Fibroblast of skin of right biceps (primary cell): ENCODE measurements at regions not wholly inside any gene's neighbourhood (a gene's known extent, or its start where the extent isn't known, plus 50 kb on each side); places are given as distances from the start of the nearest gene placed in this dataset.
"Not testable (repeated sequence)": the region's sequence is repeated elsewhere in the genome, so short reads cannot be mapped to it uniquely, and the experiment has no call there.

Experiments
- DNase-seq: peaks from one replicate; pipeline ENCODE4 v3.0.0-alpha.2; 2013

- DNase-seq, result no peak
These were observed 336.3 kb upstream of the NRXN1 start for GRCh38 chr2:51368250-51368649.

- peak; percentile 61 for DNase-seq
These were observed 318.2 kb upstream of the NRXN1 start for GRCh38 chr2:51350100-51350499.

GRCh38 chr2:51344886-51345285 lies 313.0 kb upstream of the NRXN1 start:
- DNase-seq, result no peak

GRCh38 chr2:51335087-51336058 lies 303.4 kb upstream of the NRXN1 start:
- no peak for DNase-seq

GRCh38 chr2:51329512-51329911 lies 297.6 kb upstream of the NRXN1 start:
- no peak for DNase-seq

DNA sequence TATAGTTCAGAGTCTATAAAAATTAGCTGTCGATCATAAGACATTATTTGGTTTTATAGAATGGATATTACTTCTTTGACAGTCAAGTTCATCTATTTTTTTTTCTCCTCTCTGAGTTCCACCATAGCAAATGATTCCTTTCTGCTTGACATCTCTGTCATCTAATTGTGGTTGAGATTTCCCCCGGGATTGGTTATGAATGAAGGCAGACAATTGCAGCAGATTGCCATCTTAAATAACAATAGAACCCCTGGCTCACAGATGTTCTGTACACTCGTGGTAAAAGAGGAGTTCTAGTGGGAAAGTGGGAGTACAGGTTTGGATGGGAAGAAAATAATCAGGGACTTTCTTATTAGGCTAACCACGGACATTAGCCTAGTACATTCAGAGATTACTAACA lies 292.1 kb upstream of the NRXN1 start:
- DNase-seq, result no peak

DNA sequence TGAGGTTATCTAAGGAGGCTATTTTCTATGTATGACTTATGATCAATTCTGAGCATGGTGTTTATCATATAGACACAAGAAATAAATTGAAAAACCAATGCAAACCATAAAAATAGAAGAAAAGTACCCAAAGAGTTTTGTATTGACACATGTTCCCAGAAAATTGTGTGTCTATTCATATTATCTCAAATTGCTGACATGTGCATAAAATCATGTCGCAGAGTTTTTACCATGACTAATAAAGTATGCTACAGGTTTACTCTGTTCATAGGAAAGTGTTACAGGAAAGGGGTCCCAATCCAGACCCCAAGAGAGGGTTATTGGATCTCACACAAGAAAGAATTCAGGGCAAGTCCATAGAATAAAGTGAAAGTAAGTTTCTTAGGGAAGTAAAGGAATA lies 290.7 kb upstream of the NRXN1 start:
- no peak for DNase-seq

DNA sequence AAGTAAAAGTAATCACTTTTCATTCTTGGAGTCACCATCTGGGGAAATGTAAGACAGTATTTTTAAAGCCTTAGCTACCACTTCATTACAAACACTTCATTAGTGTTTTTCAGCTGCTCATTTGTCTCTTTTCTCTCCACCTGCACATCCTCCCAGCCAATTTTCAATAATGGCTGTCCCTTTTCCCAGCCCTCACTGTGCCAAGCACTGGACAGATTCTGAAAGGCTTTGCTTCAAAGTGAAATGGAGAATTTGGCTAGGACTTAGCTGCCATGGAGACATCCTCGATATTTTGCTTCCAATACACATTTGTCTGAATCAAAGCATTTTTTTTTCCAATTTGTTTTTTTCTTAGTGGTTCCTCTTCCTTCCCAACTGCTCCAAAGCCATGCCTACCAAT lies 272.4 kb upstream of the NRXN1 start:
- DNase-seq, result no peak

- DNase-seq, result peak; percentile 8
These were observed 269.4 kb upstream of the NRXN1 start for GRCh38 chr2:51301381-51301780.

GRCh38 chr2:51299370-51299769 lies 267.4 kb upstream of the NRXN1 start:
- DNase-seq, result no peak

DNA sequence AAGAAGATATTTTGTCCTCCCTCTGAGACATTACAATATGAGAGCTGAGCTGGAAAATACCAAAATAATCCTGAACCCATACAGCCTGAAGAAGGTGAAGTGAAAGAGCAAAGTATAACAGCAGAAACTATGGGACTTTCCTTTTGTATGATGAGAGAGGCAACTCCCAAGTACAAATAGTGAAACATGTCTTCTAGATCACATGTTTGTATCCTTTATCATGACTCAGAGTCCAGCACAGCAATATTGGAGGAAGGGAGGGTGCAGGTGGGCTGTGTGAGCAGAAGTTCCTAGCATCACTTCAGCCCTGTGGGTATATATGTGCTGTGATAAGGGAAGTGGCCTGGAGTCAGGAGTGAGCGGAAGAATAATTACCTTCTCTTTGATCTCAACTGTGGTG lies 265.6 kb upstream of the NRXN1 start:
- no peak for DNase-seq

DNA sequence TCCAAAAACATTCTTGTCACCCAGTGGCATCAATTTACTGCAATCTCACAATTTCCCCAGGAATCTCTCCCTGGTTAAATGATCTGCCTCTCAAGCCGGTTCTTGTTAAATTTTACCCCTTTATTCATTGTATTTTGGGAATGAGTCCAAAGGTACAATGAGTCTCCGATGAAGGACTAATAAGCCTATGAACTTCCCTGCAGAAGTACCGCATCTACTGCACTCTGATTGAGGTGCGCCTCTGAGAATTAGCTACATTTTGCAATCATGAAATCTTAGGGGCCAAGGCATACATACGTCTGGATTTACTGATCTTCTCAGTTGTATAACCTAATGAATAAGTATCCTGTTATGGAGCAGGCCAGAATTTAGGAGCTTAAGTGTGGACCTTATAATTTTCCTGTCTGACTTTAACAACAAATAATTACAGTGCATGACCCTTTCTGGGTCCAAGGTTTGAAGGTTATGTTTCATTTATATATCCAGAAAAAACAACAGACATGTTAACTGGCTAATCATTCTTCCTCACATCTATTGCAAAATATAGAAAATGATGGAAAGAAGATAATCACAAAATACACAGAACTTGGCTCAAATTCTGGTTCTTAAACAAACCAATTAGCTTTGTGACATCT lies 261.8 kb upstream of the NRXN1 start:
- no peak for DNase-seq

DNA sequence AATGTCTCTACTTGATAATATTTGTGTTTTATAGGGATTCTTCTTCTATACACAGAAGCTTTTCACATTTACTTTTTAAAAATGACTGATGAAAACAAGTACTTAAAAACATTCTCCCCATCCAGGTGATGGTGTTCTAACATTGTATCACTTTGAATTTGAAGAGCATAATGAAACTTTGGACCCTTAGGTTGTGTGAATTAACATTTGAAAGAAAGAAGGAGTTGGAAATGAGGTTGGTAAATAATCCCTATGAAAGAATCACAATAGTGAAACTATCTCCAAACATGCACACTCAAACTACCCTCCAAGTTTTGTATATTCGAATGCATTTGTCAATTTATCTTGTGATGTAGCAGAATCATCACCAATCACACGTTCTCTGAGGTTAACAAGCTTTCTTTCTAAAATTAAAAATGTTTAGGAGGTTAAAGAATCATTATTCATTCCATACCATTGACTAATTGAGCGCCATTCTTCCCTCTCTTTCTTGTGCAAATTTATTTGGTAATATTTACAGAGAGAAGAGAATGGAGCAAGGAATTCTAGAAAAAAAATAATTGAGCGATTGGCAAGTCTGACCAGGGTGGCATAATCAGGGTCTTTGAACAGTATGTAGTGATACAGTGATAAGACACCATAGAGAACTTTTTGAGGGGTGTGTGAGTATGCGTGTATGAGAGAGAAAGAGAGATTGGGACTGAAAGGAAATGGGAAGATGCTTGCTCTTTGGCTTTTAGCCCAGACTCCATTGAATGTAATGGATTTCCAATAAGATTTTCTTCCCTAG lies 260.0 kb upstream of the NRXN1 start:
- no peak for DNase-seq

- DNase-seq, result peak; percentile 75
These were observed 258.8 kb upstream of the NRXN1 start for GRCh38 chr2:51290725-51291124.

GRCh38 chr2:51289045-51289444 lies 257.1 kb upstream of the NRXN1 start:
- DNase-seq, result no peak

DNA sequence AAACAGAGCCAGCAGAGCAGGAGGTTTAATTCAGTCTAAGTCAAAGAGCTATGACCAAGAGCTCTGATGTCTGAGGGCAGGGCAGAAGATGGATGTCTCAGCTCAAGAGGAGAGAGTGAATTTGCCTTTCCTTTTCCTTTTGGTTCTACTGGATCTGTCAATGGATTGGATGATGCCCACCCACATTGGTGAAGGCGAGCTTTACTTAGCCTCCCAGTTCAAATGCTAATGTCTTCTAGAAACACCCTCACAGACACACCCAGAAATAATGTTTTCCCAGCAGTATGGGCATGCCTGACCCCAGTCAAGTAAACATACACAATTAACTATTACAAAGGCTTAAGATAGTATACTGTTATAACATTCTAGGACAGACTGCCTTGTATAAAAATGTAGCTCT lies 236.3 kb upstream of the NRXN1 start:
- no peak for DNase-seq

DNA sequence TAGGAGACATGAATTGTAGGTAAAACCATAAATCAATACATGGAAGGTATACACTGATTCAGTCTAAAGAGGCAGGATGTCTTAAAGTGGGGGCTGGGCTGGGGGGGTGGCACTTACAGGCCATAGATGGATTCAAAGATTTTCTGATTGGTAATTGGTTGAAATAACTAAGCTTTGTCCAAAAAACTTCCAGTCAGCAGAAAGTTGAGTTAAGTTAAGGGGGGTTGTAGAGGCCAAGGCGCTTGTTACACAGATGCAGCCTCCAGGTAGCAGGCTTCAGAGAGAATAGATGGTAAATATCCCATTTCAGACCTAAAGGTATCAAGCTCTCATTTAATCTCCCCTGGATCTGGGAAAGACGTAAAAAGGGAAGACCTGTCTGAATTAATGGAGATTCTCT lies 233.6 kb upstream of the NRXN1 start:
- DNase-seq, result no peak

DNA sequence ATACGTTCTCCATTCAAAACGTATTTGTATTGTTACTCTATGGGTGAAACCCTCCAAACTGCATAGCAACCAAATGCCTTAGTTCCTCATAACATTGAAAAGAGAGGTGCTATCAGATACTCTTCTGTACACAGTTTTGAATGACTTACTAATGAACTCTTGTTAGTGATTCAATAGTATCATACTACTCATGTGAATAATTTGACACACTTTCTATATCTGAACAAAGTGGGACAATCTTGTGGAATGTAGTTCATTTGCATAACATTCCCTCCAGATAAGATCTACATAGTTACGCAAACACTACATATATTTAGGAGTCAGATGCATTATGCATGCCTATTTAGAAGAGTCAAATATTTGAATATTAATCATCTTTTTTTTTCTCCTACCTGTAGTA lies 232.0 kb upstream of the NRXN1 start:
- peak; percentile 2 for DNase-seq

DNA sequence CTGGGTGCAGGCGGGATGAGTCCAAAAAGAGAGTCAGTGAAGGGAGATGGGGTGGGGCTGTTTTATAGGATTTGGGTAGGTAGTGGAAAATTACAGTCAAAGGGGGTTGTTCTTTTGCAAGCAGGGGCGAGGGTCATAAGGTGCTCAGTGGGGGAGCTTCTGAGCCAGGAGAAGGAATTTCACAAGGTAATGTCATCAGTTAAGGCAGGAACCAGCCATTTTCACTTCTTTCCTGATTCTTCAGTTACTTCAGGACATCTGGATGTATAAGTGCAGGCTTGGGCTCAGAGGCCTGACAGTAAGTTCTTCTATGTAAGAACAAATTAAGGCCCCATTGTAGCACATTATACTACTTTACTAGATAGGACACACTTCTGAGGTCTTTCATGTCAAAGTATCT lies 231.2 kb upstream of the NRXN1 start:
- DNase-seq, result not testable (repeated sequence)

- no peak for DNase-seq
These were observed 226.4 kb upstream of the NRXN1 start for GRCh38 chr2:51258301-51258700.

GRCh38 chr2:51256736-51257135 lies 224.8 kb upstream of the NRXN1 start:
- DNase-seq, result no peak

DNA sequence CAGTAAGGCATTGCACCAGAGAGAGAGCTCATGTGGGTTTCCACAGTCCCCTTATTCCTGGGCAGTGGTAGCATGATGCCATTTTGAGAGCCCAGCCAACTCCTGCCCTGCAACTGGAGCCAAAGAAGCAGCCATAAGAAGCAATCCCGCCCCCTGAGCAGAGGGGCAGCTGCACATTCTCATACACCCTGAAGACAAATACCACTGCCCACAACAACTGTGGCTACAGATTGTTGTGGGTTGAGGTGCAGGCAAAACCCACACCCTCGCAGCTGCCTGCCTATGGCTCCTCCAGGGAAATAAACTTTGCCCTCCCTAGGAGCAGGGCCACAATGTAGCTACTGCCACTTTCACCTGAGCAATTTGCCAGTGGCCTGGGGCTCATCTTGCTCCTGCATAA lies 219.4 kb upstream of the NRXN1 start:
- no peak for DNase-seq

- DNase-seq, result no peak
These were observed 215.4 kb upstream of the NRXN1 start for GRCh38 chr2:51247252-51247805.
